Astrocyte of the spinal cord (primary cell): ENCODE measurements at regions not wholly inside any gene's neighbourhood (a gene's known extent, or its start where the extent isn't known, plus 50 kb on each side); places are given as distances from the start of the nearest gene placed in this dataset.

Source experiments
- DNase-seq: peaks from one replicate; pipeline ENCODE4 v3.0.0; 2011; ENCODE audit warnings: low read depth, low spot score
- H3K4me3 ChIP-seq: 2 replicates; pipeline ENCODE4 v1.5.1; 2011; ENCODE audit warnings: low read depth, mild to moderate bottlenecking, low read length, moderate library complexity
- CTCF ChIP-seq: IDR thresholded peaks from 2 replicates; pipeline ENCODE4 v1.5.1; 2012; ENCODE audit warnings: low read depth, mild to moderate bottlenecking, low read length, inconsistent platforms
- in situ Hi-C: cut with HindIII; loops from 2 replicates; pipeline ENCODE4 v1.10.0; 2017; ENCODE audit warnings: low sequenced_read_pairs

- in situ Hi-C loops = no loop called here
- DNase-seq = no peak
- no peak overlapping the region for H3K4me3 ChIP-seq
- no peak for TF ChIP-seq CTCF
These were observed 408.2 kb downstream of the TBC1D4 start for GRCh38 chr13:75073786-75074185.

GRCh38 chr13:75072891-75073290 is 409.1 kb downstream of the TBC1D4 start:
- TF ChIP-seq CTCF = no peak
- H3K4me3 ChIP-seq = no peak overlapping the region
- in situ Hi-C loops = no loop called here
- no peak for DNase-seq

- in situ Hi-C loops = no loop called here
- no peak for TF ChIP-seq CTCF
- H3K4me3 ChIP-seq = no peak overlapping the region
- DNase-seq = no peak
These were observed 409.6 kb downstream of the TBC1D4 start for GRCh38 chr13:75072368-75072767.

- in situ Hi-C loops = no loop called here
- no peak for DNase-seq
- no peak overlapping the region for H3K4me3 ChIP-seq
- TF ChIP-seq CTCF = no peak
These were observed 410.2 kb downstream of the TBC1D4 start for GRCh38 chr13:75071796-75072195.

- TF ChIP-seq CTCF = no peak
- in situ Hi-C loops = no loop called here
These were observed 410.6 kb downstream of the TBC1D4 start for GRCh38 chr13:75071395-75071794.

GRCh38 chr13:75061909-75062308 is 420.1 kb downstream of the TBC1D4 start:
- in situ Hi-C loops = no loop called here
- no peak overlapping the region for H3K4me3 ChIP-seq
- no peak for TF ChIP-seq CTCF
- DNase-seq = no peak

More at GRCh38 chr13:75071395-75071794, 410.6 kb downstream of the TBC1D4 start:
- peak; percentile 21 for DNase-seq
- no peak overlapping the region for H3K4me3 ChIP-seq

GRCh38 chr13:75055296-75055695 is 426.7 kb downstream of the TBC1D4 start:
- no peak for TF ChIP-seq CTCF
- in situ Hi-C loops = no loop called here
- no peak for DNase-seq
- no peak overlapping the region for H3K4me3 ChIP-seq
